ENCODE measurements at regions not wholly inside any gene's neighbourhood (a gene's known extent, or its start where the extent isn't known, plus 50 kb on each side); places are given as distances from the start of the nearest gene placed in this dataset.

DNA sequence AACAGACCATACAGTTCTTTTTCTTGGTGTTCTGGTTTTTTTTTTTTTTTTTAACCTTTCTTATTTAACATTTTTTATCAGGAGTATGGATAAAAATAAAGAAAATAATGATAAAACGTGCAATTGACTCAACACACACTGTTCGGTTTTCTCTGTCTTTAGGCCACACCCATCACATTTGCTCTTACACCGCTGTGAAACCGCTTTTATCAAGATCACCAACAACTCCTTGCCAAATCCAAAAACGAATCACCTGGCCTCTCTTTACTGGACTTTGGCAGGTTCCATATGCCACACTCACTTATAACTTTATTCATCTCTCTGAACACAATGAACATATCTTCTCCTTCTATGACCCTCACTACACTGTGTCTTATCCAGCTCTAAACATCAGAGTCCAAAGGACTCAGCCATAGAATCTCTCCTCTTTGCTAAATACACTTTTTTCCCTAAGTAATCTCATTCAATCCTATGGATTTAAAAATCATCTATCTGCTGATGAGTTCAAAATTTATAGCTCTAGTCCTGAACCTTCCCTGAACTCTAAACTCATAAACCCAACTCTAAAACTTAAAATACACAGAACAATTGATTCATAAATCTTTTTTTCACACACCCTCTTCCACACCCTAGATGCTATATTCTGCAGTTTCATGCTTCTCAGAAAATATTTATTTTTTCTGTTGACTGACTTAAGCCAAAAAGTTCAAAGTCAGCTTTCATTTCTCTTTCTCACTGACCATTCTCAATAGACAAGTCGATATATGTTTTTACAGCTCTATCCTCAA, 800.6 kb upstream of the SOX9 start:
- H3K36me3 ChIP-seq (ENCODE audit: control insufficient read depth, insufficient read depth, low read length), result no peaks in the 10 kb centered on the region

DNA sequence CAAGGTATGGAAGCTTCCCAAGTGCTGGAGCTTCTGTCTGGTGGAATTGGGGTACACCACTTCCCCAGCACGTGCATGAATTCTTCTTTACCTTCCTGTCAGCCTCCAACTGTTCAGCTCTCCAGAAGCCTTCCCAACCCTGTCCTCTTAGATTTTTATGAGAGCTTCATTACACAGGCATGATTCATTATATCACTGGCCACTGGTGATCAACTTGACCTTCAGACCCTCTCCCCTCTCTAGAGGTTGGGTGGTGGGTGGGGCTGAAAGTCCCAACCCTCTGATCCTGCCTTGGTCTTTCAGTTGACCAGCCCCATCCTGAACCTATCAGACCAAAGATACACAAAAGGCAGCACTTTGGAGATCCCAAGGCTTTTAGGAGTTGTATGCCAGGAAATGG, 795.7 kb upstream of the SOX9 start:
- Histone ChIP-seq H3K36me3 (ENCODE audit: control insufficient read depth, insufficient read depth, low read length) (no peaks in the 10 kb centered on the region), H3K27ac (ENCODE audit: low read length) (no peak overlapping the region), H3K4me1 (ENCODE audit: control insufficient read depth, insufficient read depth, low read length) (no peaks in the 10 kb centered on the region), H3K4me3 (ENCODE audit: low read length) (no peak overlapping the region), H3K27me3 (ENCODE audit: control insufficient read depth, insufficient read depth, low read length) (no peaks in the 10 kb centered on the region), H3K9me3 (ENCODE audit: control insufficient read depth, insufficient read depth, low read length) (no peaks in the 10 kb centered on the region)
- no CpG with 5 or more reads among the region's 1 CpG for WGBS (ENCODE audit: insufficient coverage, insufficient read length)
- DNase-seq (ENCODE audit: low read depth, low spot score), result no peak

More for the DNA sequence above, 800.6 kb upstream of the SOX9 start:
- WGBS (ENCODE audit: insufficient coverage, insufficient read length), result no CpG with 5 or more reads among the region's 6 CpGs
- no peak overlapping the region for H3K4me3 ChIP-seq (ENCODE audit: low read length)
- no peaks in the 10 kb centered on the region for H3K9me3 ChIP-seq (ENCODE audit: control insufficient read depth, insufficient read depth, low read length)
- no peak for DNase-seq (ENCODE audit: low read depth, low spot score)
- H3K27me3 ChIP-seq (ENCODE audit: control insufficient read depth, insufficient read depth, low read length), result no peaks in the 10 kb centered on the region
- no peak overlapping the region for H3K27ac ChIP-seq (ENCODE audit: low read length)
- no peaks in the 10 kb centered on the region for H3K4me1 ChIP-seq (ENCODE audit: control insufficient read depth, insufficient read depth, low read length)

- no peaks in the 10 kb centered on the region for H3K9me3 ChIP-seq (ENCODE audit: control insufficient read depth, insufficient read depth, low read length)
- H3K36me3 ChIP-seq (ENCODE audit: control insufficient read depth, insufficient read depth, low read length), result no peaks in the 10 kb centered on the region
- H3K4me3 ChIP-seq (ENCODE audit: low read length), result no peak overlapping the region
- H3K27ac ChIP-seq (ENCODE audit: low read length), result no peak overlapping the region
- DNase-seq (ENCODE audit: low read depth, low spot score), result no peak
- no CpG with 5 or more reads among the region's 3 CpGs for WGBS (ENCODE audit: insufficient coverage, insufficient read length)
- H3K27me3 ChIP-seq (ENCODE audit: control insufficient read depth, insufficient read depth, low read length), result no peaks in the 10 kb centered on the region
- no peaks in the 10 kb centered on the region for H3K4me1 ChIP-seq (ENCODE audit: control insufficient read depth, insufficient read depth, low read length)
Measured at GRCh38 chr17:71325886-71326285, 794.9 kb upstream of the SOX9 start.

DNA sequence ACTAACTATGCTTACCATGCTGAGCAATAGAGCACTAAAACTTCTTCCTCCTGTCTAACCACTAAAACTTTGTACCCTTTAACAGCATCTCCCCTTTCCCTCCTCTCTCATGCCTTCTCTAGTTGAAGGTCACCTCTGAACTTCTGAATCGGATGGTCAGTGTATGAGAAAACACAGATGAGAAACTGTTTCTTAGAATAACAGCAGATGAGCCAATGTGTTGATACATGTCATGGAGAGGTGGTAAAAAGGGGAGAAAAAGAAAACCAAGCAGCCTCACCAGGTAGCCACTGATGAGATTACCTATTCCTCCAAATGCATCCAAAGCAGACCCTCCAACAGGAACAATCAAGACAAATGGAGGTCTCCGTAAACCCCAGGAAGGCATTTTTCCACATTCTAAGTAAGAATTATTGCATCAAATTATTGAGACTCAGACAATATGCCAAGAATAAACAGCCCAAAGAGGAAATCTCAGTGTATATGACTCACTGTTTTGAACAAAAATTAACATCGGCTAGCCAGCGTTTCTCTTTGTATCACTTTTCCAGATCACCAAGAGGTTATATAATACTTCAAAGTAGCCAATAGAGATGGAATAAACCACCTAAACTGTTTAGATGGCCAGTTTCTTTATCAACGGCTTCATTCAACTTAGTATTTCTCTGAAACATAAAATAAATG, 793.3 kb upstream of the SOX9 start:
- DNase-seq (ENCODE audit: low read depth, low spot score), result no peak
- no peak overlapping the region for H3K4me3 ChIP-seq (ENCODE audit: low read length)
- no peaks in the 10 kb centered on the region for H3K36me3 ChIP-seq (ENCODE audit: control insufficient read depth, insufficient read depth, low read length)
- H3K27me3 ChIP-seq (ENCODE audit: control insufficient read depth, insufficient read depth, low read length), result no peaks in the 10 kb centered on the region
- H3K27ac ChIP-seq (ENCODE audit: low read length), result no peak overlapping the region
- H3K4me1 ChIP-seq (ENCODE audit: control insufficient read depth, insufficient read depth, low read length), result no peaks in the 10 kb centered on the region
- WGBS (ENCODE audit: insufficient coverage, insufficient read length), result no CpG with 5 or more reads among the region's 5 CpGs
- no peaks in the 10 kb centered on the region for H3K9me3 ChIP-seq (ENCODE audit: control insufficient read depth, insufficient read depth, low read length)

DNA sequence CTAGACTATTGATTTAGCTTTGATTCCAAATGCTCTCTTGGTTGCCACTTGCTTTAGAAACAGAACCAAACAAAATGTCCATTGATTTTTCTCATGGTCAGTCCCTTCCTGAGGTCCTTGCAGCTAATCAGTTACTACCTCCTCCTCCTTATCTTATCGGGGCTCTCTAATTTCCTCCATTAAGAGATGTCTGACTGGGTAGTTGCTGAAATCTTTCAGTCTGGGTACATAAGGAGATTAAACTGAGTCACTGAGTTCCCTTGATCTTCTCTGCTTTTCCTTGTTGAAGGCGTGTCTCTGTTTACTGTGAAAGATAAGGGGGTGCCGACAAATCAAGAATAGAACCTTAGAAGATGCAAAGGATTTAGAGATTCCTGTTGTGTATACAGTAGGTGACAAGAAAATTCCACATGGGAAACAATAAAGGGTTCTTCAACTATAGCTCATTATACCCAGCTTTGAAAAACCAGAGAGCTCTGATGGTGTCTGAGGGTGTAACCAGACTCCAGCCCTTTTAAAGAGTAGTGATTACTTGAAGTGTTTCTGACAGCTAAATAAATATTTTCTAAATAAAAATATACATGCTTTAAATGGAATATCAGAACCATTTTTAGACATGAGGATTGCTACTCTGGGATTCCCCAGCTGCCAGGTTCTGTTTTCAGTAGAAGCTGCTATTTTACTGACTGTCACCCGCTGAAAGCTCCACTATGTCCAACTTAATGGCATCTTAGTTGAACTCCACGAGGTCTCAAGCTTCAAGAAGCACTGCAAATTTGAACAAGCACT, 791.3 kb upstream of the SOX9 start:
- Histone ChIP-seq H3K4me3 (ENCODE audit: low read length) (no peak overlapping the region), H3K27me3 (ENCODE audit: control insufficient read depth, insufficient read depth, low read length) (no peaks in the 10 kb centered on the region), H3K4me1 (ENCODE audit: control insufficient read depth, insufficient read depth, low read length) (no peaks in the 10 kb centered on the region), H3K9me3 (ENCODE audit: control insufficient read depth, insufficient read depth, low read length) (no peaks in the 10 kb centered on the region), H3K36me3 (ENCODE audit: control insufficient read depth, insufficient read depth, low read length) (no peaks in the 10 kb centered on the region), H3K27ac (ENCODE audit: low read length) (no peak overlapping the region)
- DNase-seq (ENCODE audit: low read depth, low spot score), result no peak
- WGBS (ENCODE audit: insufficient coverage, insufficient read length), result no CpG with 5 or more reads among the region's 5 CpGs

DNA sequence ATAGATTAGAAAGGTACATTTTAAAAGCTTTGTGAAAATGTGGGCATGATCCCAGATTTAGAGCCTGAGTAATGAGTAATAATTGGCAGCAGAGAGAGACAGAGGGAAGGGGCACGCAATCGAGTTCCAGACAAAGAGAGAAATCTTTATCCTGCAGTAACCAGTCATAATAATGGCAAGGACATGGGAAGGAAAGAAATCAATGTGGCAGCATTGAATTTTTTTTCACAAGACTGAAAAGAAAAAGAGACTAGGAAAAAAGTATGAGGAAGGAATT, 790.8 kb upstream of the SOX9 start:
- H3K4me3 ChIP-seq (ENCODE audit: low read length), result no peak overlapping the region
- H3K36me3 ChIP-seq (ENCODE audit: control insufficient read depth, insufficient read depth, low read length), result no peaks in the 10 kb centered on the region
- no peaks in the 10 kb centered on the region for H3K9me3 ChIP-seq (ENCODE audit: control insufficient read depth, insufficient read depth, low read length)
- H3K4me1 ChIP-seq (ENCODE audit: control insufficient read depth, insufficient read depth, low read length), result no peaks in the 10 kb centered on the region
- no peak overlapping the region for H3K27ac ChIP-seq (ENCODE audit: low read length)
- no CpG with 5 or more reads among the region's 2 CpGs for WGBS (ENCODE audit: insufficient coverage, insufficient read length)
- no peak for DNase-seq (ENCODE audit: low read depth, low spot score)
- H3K27me3 ChIP-seq (ENCODE audit: control insufficient read depth, insufficient read depth, low read length), result no peaks in the 10 kb centered on the region

DNA sequence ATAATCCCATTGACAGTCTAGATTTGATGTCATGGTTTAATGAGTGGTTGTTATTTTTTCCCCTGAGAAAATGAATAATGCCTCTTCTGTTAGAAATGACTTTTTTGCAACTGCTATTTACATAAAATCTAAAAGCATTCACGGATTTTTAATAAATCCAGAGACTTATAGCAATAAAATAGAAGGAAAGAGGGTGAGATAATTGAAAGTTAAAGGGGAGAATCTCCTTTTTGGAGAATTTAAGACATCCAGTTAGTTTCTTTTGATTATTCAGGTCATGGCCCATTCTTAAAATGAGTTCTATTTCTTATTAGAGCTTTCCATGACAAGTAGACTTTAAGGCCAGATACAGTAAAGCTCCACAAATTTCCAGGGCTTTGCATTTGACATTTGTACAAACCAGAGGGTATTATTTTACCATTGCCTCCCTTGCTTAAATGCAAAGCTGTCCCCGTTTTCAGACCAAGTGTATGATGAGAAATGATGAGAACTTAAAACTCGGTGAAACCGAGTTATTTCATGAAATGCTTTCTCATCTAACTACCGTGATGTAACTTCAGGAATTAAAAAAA, 789.0 kb upstream of the SOX9 start:
- Histone ChIP-seq H3K27ac (ENCODE audit: low read length) (no peak overlapping the region), H3K36me3 (ENCODE audit: control insufficient read depth, insufficient read depth, low read length) (no peaks in the 10 kb centered on the region)
- WGBS (ENCODE audit: insufficient coverage, insufficient read length), result no CpG with 5 or more reads among the region's 5 CpGs

GRCh38 chr17:71334048-71334751, 786.6 kb upstream of the SOX9 start:
- Histone ChIP-seq H3K4me3 (ENCODE audit: low read length) (no peak overlapping the region), H3K4me1 (ENCODE audit: control insufficient read depth, insufficient read depth, low read length) (no peaks in the 10 kb centered on the region), H3K9me3 (ENCODE audit: control insufficient read depth, insufficient read depth, low read length) (no peaks in the 10 kb centered on the region), H3K36me3 (ENCODE audit: control insufficient read depth, insufficient read depth, low read length) (no peaks in the 10 kb centered on the region), H3K27ac (ENCODE audit: low read length) (no peak overlapping the region), H3K27me3 (ENCODE audit: control insufficient read depth, insufficient read depth, low read length) (no peaks in the 10 kb centered on the region)
- WGBS (ENCODE audit: insufficient coverage, insufficient read length), result no CpG with 5 or more reads among the region's 2 CpGs
- DNase-seq (ENCODE audit: low read depth, low spot score), result no peak

More for the DNA sequence above, 789.0 kb upstream of the SOX9 start:
- no peaks in the 10 kb centered on the region for H3K9me3 ChIP-seq (ENCODE audit: control insufficient read depth, insufficient read depth, low read length)
- no peak overlapping the region for H3K4me3 ChIP-seq (ENCODE audit: low read length)
- H3K4me1 ChIP-seq (ENCODE audit: control insufficient read depth, insufficient read depth, low read length), result no peaks in the 10 kb centered on the region
- H3K27me3 ChIP-seq (ENCODE audit: control insufficient read depth, insufficient read depth, low read length), result no peaks in the 10 kb centered on the region
- DNase-seq (ENCODE audit: low read depth, low spot score), result no peak

DNA sequence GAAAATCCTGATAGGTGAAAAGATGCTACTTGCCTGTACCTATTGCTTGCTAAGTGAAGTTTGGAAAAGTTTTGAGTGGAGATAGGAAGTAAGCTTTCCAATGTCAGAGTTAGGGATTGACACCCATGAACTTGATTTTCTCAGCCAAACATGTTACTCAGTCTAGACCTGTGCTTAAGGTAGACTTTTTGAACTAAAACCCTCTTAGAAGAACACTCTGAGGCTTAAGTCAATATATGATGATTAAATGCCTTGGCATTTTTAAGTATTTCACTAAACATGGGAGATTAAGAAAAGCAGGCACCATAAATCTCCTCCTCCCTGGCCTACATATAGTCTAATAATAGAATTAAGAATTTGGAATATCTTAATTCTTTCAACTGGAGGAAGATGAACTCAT, 785.6 kb upstream of the SOX9 start:
- Histone ChIP-seq H3K4me3 (ENCODE audit: low read length) (no peak overlapping the region), H3K36me3 (ENCODE audit: control insufficient read depth, insufficient read depth, low read length) (no peaks in the 10 kb centered on the region), H3K27ac (ENCODE audit: low read length) (no peak overlapping the region), H3K27me3 (ENCODE audit: control insufficient read depth, insufficient read depth, low read length) (no peaks in the 10 kb centered on the region), H3K9me3 (ENCODE audit: control insufficient read depth, insufficient read depth, low read length) (no peaks in the 10 kb centered on the region), H3K4me1 (ENCODE audit: control insufficient read depth, insufficient read depth, low read length) (no peaks in the 10 kb centered on the region)
- no peak for DNase-seq (ENCODE audit: low read depth, low spot score)

- H3K4me3 ChIP-seq (ENCODE audit: low read length), result no peak overlapping the region
- H3K27ac ChIP-seq (ENCODE audit: low read length), result no peak overlapping the region
Measured at GRCh38 chr17:71337938-71338337, 782.9 kb upstream of the SOX9 start.

More at GRCh38 chr17:71337938-71338337, 782.9 kb upstream of the SOX9 start:
- Histone ChIP-seq H3K36me3 (ENCODE audit: control insufficient read depth, insufficient read depth, low read length) (no peaks in the 10 kb centered on the region), H3K9me3 (ENCODE audit: control insufficient read depth, insufficient read depth, low read length) (no peaks in the 10 kb centered on the region), H3K4me1 (ENCODE audit: control insufficient read depth, insufficient read depth, low read length) (no peaks in the 10 kb centered on the region), H3K27me3 (ENCODE audit: control insufficient read depth, insufficient read depth, low read length) (no peaks in the 10 kb centered on the region)
- DNase-seq (ENCODE audit: low read depth, low spot score), result no peak
- no CpG with 5 or more reads among the region's 2 CpGs for WGBS (ENCODE audit: insufficient coverage, insufficient read length)

All from iPS DF 6.9 (cell line).